GM21717 (cell line): ENCODE measurements at regions not wholly inside any gene's neighbourhood (a gene's known extent, or its start where the extent isn't known, plus 50 kb on each side); places are given as distances from the start of the nearest gene placed in this dataset.

Experiments used
- ATAC-seq: cut with Tn5 transposase; IDR thresholded peaks from one replicate; pipeline ENCODE4 v1.9.1; 2021; ENCODE audit warnings: mild to moderate bottlenecking, moderate library complexity; ENCODE audit not compliant: unreplicated experiment

DNA sequence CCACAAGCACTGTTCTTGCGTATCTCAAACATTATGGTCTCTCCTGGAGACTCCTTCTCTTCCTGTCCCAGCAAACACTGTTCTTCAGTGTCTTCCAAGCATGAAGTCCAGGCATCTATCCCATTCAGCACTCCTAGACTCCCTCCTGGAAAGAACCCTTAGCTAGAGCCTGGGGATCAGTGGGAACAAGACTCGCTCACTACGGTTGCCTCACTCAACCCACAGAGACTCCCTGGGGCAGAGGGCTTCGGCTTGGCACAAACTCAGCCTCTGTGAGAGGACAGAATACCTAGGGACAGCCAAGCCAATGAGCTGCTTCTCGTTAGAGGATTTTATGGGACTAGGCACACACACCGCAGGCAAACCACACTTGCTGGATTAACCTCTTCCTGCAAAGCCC, 86.5 kb upstream of the IPO9 start:
- no peak for ATAC-seq

DNA sequence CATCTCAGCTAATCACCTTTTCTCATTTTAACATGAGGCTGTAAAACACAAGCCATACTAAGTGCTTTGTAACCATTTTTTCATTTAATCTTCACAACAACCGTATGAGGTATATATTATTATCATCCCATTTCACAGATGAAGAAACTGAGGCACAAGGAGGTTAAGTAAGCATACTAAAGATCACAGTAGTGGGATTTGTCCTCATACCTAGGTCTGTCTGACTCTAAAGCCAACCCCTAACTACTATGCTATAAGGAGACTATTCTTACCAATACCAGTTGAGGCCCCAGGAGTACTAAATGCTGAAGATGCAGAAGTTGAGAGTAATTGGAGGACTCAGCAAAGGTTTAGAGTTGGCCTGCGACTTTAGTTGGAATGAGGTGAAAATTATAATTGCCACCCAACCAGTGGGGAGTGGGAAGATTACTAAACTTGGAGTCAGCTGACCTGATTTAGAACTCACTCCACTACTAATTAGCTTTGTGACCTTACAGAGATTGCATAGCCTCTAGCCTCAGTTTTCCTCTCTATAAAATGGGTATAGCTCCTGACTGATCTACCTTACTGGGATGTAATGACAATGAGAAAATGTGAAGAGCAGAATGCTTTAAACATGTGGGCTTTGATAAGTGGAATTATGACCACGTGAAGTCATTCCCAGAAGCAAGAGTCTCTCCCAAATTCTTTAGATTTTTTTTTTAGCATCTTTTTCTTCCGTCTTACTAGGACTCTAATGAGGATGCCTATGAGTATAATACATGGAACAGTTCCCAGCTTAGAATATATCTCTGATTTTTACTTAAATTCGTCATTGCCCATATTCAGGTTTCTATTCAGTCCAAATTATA, 85.8 kb upstream of the IPO9 start:
- ATAC-seq: no peak

DNA sequence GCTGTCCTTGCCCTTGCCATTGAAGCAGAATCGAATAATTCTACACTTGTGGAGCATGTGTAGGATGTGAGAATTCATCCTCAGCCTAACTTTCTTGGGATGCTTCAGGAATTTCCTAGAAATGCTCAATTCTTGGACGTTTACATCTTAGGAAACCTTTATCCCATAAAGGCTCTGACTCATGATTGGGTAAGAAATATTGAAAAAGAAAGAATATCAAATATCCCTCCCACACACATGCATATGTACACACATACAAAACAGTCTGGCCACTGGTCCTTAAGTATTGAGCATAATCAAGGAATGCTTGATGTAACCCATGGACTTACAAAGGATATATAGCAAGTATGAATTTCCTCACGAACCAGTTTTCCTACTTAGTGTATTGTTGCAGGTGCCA, 83.9 kb upstream of the IPO9 start:
- no peak for ATAC-seq

DNA sequence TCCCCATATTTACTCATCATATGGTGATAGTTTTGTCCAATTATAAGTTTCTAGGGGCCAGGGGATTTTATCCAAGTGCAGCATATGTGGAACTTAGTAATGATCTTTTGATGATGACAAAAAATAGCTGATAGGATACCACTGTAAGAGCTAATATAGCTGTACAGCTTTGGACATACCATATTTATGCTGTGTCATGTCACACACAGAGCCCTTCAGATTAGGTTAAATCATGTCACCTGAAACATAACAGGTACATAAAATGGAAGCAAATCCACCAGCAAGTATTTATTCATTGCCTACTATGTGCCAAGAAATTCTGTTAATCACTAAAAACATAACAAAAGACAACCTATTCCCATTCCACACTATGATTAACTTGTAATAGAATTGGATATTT, 82.8 kb upstream of the IPO9 start:
- no peak for ATAC-seq

DNA sequence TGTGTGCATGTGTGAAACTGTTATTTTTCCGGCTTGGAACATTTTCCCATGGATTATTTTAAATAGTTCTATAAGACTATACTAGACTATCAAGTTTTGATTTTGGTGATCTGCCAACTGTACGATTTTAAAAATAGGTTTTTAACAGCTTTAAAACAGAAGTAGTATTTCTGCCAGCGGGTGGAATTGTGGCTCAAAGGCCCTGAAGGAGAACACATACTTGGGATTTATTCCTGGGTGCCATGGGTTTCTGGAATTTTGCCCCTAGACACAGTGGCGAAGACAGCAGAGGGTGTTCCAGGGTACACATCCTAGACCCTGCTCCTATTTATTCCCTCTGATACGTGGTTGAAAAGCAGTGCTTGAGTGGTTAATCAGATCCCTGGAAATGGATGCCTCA, 81.7 kb upstream of the IPO9 start:
- ATAC-seq: no peak

DNA sequence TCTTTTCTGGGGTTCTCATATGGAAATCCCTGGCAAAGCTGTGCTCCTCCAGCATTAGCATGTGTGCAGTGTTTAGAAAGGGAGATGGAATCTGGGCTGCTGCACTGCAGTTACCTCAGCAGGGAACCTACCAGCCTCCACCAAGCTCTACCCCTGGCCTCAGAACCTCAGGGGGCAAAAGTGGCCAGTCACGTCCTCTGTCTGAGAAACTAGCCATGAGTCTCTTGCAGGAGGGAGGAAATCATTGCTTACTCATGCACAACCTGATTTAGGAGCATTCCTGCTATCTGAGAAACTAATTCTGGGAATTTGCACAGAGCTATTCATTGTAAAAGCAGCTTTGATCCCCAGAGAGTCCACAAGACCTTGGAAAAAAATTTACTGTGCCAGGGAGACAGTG, 80.6 kb upstream of the IPO9 start:
- no peak for ATAC-seq

DNA sequence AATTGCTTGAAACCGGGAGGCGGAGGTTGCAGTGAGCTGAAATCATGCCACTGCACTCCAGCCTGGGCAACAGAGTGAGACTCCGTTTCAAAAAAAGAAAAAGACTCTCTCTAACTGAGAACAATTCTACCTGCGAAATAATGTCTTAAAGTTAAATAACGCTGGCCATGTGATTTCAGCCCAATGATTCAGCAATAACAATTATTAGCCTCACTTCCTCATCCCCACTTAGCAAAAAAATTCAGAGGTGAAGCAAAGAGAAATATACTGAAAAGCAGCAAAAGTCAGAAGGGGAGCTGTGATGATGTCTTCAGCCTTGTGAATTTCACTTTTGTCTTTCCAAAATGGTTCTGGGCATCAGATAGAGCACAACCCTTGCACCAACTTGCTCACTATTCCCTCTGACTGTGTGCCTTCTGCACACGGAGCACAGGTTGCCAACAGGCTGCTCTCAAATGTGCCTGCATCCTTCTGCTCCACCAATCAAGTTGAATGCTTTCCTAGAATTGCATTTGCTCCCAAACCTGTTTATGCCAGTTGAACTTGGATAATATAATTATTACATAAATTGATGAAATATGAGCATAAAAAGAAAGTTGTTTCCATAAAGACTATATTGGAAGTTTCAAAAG, 79.8 kb upstream of the IPO9 start:
- ATAC-seq: no peak

DNA sequence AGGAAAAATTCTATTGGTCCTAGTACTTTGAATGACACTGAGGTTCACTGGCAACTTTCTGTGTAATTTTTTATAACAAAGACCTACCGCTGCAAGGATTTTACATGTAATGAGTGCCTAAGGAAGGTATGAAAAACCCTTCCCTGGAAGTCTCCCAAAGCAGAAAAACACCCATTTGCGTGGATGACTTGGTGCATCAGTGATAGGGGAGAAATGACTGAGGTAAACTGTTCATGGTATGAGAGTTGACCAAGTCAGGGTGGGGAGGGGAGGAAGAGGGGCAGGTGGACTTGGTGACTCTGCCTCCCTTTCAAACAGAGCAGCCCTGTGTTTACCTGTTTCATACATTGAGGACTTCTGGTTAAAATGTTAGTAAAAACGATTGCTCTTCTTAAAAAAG, 78.8 kb upstream of the IPO9 start:
- no peak for ATAC-seq

DNA sequence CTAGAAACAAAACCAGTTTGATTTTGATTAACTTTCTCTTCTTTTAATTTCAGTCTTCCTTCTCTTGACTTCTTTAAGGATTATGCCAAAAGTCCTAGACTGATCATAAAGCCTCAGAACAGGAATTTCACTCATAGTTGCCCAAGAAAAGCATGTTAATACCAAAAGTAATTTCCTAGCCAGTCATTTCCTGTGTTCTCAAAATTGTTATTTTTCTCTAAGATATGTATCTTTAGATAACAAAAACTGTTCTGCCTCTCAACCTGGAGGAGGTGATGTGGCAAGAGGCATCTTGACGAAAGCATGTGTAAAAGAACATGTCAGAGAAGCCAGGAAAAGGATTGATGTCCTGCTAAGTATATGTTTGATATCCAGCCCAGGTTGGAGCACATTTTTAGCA, 78.0 kb upstream of the IPO9 start:
- no peak for ATAC-seq

DNA sequence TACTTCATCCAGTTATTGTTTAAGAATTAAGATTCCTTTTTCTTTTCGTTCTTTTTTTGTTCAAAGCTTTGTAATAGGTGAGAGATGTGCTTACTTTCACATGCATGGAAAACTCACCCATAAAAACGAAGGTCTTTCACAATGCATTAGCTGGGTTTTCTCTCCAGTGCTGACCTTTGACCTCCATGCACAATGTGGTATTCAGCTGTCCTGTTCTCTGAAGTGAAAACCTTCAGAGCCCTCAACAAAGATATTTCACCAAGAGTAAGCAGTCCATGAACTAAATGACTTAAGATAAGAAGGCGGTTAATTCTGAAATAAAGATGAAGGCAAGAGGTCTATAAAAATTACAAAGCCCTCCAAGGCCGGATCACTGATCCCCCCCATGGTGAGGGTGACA, 77.1 kb upstream of the IPO9 start:
- ATAC-seq: no peak

DNA sequence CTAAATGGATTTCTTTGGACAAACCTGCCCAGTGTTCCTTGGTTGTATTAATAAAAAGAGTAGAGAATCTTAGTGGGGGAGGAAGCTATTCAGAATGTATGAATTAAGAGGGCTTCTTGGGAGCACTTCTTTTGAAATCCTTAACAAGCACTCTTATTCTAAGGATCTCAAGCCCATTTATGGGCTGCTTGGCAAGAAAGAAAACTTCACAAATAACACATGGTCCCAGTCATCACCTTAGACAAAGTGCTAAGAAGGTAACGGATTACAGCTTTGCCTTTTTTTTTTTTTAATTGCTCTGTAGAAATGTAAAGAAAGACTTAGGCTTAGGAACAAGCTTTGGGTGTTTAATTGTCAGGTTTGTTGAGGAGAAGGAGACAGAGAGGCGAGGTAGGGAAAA, 76.6 kb upstream of the IPO9 start:
- no peak for ATAC-seq

DNA sequence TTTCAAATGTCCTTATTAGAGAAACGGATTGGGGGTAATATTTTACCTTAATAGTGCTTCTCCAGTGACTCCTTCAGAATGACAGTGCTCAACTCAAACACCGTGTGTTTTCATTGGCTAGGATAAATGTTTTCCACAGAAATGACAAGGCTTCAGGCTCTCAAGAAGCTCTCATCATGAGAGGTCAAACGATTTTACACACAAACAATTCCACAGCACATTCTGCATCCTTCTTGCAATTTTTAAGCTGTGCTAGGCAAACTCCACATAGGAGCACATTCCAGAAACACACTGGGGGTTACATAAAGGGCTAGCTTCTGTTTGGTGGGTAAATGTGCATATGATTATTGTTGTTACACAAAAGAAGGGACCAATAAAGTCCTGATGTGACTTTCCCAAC, 75.5 kb upstream of the IPO9 start:
- ATAC-seq: no peak

DNA sequence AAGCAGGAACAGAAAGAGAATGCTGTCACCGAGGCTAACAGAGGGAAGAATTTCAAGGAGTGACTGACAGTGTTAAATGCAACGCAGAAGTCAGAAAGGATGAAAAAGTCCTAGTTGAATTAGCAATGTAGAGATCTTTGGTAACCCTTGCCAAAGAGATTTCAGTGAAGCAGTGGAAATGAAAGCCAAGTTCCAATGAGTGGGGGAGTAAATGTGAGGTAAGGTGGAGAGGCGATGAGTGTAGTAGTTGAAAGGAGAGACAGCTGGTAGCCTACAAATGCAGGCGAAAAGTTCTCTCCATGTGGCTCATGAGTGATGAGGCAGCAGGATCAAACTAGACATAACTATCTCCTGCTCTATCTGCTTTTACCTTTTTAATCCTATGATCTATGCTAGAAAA, 74.6 kb upstream of the IPO9 start:
- no peak for ATAC-seq

DNA sequence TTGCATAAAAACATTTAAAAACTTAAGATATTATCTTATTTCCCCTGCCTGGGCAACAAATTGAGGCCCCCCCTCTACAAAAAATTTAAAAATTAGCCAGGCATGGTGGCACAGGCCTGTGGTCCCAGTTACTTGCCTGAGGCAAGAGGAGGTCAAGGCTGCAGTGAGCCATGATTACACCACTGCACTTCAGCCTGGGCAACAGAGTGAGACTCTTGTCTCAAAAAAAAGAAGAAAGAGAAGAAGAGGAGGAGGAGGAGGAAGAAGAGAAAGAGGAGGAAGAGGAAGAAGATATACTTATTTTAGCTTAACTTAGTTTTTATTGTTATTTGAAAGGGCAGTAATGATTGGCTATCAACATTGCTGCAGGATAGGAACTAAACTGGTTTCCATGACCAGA, 73.8 kb upstream of the IPO9 start:
- no peak for ATAC-seq

DNA sequence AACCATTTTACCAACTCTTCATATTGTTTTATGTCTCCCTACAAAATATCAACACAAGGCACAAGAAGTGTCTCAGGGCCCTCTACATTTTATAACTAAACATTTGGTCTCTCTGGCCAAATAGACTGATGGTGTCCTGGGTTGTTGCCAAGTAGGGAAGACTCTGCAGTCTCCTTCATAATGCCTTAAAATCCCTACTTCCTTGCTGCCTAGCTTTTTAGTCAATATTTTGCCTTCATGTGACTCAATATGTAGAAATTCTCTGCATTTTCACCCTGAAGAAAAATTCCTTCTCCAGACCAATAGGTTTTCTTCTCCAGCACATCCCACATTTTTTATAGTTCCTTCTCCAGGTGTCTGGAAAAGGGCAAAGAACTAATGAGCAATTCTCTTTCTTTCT, 72.6 kb upstream of the IPO9 start:
- ATAC-seq: no peak

DNA sequence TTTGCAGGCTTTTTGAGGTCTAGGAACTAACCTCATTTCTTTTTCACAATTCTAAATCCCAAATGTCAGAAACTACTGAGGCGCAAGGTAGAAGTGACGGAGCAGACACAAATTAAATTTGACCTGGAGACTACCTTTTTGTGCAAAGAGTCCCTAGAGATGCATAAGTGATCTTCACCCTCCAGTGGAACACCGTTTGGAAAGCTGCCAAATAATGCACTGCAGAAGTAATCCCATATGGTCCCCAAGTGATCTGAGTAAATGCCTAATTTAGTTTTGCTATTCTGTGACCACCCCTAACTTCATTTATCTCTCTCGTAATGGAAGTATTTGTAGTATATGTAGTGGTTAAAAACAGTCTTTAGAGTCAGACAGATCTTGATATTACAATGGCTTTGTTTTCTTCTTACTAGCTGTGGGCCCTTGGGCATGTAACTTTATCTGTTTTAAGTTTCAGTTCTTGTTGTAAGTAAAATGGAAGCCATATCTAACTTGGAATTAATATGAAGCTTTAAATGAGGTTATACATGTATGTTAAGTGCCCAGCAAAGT, 70.4 kb upstream of the IPO9 start:
- no peak for ATAC-seq

DNA sequence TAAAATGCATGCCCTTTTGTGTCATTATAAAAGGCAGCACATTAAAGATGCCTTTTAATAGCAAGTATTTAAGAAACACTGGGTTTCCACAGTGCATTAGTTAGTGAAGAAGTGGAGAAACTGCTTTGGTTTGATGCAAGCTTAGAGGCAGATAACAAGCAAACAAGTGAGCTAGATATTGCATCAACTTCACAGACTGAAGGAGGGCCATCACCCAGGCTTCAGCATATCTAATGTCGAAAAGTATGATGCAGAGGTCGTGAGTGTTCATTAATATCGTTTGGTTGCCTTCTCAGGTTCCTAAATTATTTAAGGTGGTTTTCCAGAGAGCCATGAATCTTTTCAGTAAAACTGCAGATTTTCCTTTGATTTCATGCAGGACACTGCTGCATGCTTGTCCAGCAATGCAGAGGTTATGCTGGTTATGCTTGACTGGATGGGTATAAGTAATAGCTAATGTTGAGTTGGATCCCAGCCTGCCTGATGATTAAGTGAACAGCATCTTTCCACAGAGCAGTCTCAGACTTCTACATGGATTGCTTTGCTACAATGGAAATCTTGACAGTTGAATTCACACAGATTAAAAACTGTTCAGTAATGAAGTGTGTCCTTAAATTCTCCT, 69.7 kb upstream of the IPO9 start:
- no peak for ATAC-seq

DNA sequence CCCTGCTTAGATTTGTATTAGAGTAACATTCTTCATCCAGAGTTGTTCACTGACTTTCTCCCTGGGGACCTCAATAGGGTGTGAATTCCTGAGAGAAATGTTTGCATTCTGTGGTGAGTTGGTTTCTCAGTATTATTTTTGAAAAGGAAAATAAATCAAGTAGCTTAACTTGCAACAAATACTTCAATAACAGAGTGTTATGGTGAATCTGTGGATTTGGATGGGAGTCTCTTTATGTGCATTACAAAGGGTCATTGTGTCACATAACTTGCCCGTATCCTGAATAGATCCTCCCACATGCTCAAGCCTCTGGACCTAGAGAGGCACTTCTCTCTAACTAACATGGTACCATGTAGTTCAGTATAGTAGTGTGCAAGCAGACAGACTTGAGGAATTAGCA, 68.4 kb upstream of the IPO9 start:
- no peak for ATAC-seq

DNA sequence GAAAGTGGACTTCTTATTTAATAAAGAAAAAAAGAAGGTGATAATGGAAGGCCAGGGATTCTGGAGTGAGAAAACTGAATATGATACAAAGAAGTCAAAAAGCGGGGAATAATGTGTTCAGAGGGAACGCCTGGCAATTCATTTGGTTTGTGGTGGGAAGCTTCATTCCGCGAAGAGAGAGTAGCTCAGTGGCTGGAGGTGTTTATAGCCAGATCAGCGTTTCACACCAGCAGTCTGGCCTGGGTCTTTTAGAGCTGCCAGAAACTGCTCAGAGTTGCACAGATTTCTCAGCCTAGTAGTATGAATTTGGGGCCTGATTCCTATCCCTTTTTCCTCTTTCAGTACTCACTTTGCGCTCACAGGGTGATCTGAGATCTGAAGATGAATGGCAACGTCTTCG, 67.8 kb upstream of the IPO9 start:
- ATAC-seq: no peak

DNA sequence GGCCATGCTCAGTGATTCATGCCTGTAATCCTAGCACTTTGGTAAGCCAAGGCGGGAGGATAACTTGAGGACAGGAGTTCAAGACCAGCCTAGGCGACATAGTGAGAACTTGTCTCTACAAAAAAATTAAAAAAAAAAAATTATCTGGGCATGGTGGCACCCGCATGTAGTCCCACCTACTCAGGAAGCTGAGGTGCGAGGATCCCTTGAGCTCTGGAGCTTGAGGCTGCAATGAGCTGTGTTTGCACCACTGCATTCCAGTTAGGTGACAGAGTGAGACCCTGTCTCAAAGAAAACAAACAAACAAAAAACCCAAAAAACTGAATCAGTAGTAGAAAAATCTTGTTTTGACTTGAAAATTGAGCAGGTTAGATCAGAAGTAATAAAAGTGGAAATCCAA, 67.1 kb upstream of the IPO9 start:
- no peak for ATAC-seq

DNA sequence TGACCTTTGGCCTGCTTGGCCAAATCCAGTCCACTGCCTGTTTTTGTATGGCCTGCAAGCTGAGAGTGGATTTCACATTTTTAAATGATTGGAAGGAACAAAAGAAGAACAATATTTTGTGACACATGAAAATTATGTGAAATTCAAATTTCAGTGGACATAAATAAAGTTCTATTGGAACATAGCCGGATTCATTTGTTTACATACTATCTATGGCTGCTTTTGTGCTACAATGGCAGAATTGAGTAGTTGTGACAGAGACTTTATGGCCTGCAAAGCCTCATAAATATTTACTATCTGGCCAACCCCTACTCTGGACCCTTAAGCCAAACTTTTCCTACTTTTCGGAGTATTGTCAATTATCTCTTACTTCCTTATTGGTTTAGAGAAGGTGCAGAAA, 66.6 kb upstream of the IPO9 start:
- no peak for ATAC-seq
